ENCODE measurements at regions not wholly inside any gene's neighbourhood (a gene's known extent, or its start where the extent isn't known, plus 50 kb on each side); places are given as distances from the start of the nearest gene placed in this dataset.

- DNase-seq, result no peak
Measured at GRCh38 chr3:72559385-72559784, 288.9 kb downstream of the SHQ1 start.

GRCh38 chr3:72558001-72558400 lies 290.2 kb downstream of the SHQ1 start:
- DNase-seq, result no peak

- DNase-seq, result no peak
Measured at GRCh38 chr3:72555714-72556113, 292.5 kb downstream of the SHQ1 start.

GRCh38 chr3:72554689-72555088 lies 293.6 kb downstream of the SHQ1 start:
- DNase-seq, result no peak

- no peak for DNase-seq
Measured at GRCh38 chr3:72553298-72553697, 294.9 kb downstream of the SHQ1 start.

GRCh38 chr3:72550582-72551262 lies 297.5 kb downstream of the SHQ1 start:
- no peak for DNase-seq

- DNase-seq, result no peak
Measured at GRCh38 chr3:72549761-72550581, 298.3 kb downstream of the SHQ1 start.

- DNase-seq, result no peak
Measured at GRCh38 chr3:72548981-72549380, 299.3 kb downstream of the SHQ1 start.

- DNase-seq, result no peak
Measured at GRCh38 chr3:72548461-72548860, 299.8 kb downstream of the SHQ1 start.

- no peak for DNase-seq
Measured at GRCh38 chr3:72547183-72547582, 301.1 kb downstream of the SHQ1 start.

- no peak for DNase-seq
Measured at GRCh38 chr3:72544239-72544638, 304.0 kb downstream of the SHQ1 start.

GRCh38 chr3:72543246-72543645 lies 305.0 kb downstream of the SHQ1 start:
- DNase-seq, result no peak

GRCh38 chr3:72542781-72543180 lies 305.5 kb downstream of the SHQ1 start:
- no peak for DNase-seq

GRCh38 chr3:72539856-72540255 lies 308.4 kb downstream of the SHQ1 start:
- no peak for DNase-seq

- no peak for DNase-seq
Measured at GRCh38 chr3:72538070-72538745, 310.0 kb downstream of the SHQ1 start.

GRCh38 chr3:72537448-72537847 lies 310.8 kb downstream of the SHQ1 start:
- DNase-seq, result no peak

- DNase-seq, result no peak
Measured at GRCh38 chr3:72536878-72537267, 311.4 kb downstream of the SHQ1 start.

- DNase-seq, result no peak
Measured at GRCh38 chr3:72536206-72536877, 311.9 kb downstream of the SHQ1 start.

- no peak for DNase-seq
Measured at GRCh38 chr3:72535772-72536171, 312.5 kb downstream of the SHQ1 start.

GRCh38 chr3:72533591-72534473 lies 314.4 kb downstream of the SHQ1 start:
- DNase-seq, result no peak

GRCh38 chr3:72530426-72530825 lies 317.8 kb downstream of the SHQ1 start:
- no peak for DNase-seq

- no peak for DNase-seq
Measured at GRCh38 chr3:72529081-72529480, 319.2 kb downstream of the SHQ1 start.

All from SHP77 (cell line).